ENCODE measurements at regions not wholly inside any gene's neighbourhood (a gene's known extent, or its start where the extent isn't known, plus 50 kb on each side); places are given as distances from the start of the nearest gene placed in this dataset.

GRCh38 chr10:78520737-78521430 is 487.2 kb downstream of the RPS24 start:
- TF ChIP-seq CTCF (IDR thresholded peaks at IDR 0.05) (no peak), POLR2A (IDR thresholded peaks at IDR 0.05) (no peak)
